ENCODE measurements at regions not wholly inside any gene's neighbourhood (a gene's known extent, or its start where the extent isn't known, plus 50 kb on each side); places are given as distances from the start of the nearest gene placed in this dataset.

DNA sequence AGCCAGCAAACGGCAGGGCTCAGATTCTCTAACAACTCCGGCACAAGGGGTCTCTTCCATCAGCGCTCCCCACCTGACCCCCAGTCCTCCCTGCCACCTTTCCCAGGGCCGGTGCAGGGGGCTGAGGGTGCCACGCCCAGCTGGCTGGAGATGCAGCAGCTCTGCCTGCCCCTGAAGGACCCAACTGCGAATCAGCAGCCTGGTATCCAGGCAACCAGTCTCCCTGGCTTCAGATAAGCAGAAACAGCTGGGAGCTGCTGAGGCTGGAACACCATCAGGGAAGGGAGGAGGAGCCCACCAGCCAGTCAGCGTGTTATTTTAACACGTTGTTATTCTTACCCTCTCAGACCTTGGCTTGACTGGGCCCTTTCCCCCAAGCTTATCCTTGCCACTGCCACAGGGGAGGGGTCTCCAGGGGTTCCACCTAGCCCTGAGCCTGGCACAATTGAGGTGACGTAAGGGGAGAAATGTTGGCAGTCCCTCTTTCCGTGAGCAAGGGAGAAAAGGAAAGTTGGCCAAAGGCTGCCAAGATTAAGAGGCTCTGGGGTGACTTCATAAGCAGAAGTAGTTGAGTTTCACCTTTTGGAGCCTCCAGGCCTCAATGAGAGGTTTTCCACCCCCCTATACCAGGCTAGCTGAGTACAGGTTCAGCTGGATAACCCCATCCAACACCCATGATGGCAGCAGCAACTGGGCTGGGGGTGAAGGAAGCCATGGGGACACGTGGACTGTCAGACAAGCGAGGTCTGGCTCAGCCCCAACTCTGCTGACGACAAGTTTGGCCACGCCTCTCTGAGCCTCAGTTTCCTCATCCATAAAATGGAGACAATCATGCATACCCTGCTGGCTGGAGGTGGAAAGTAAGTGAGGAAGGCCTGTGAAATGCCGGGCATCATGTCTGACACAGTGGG, 91.1 kb downstream of the IRF2BPL start (continued):
- TF ChIP-seq, protein P1, sequence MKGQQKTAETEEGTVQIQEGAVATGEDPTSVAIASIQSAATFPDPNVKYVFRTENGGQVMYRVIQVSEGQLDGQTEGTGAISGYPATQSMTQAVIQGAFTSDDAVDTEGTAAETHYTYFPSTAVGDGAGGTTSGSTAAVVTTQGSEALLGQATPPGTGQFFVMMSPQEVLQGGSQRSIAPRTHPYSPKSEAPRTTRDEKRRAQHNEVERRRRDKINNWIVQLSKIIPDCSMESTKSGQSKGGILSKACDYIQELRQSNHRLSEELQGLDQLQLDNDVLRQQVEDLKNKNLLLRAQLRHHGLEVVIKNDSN (IDR thresholded peaks at IDR 0.05; ENCODE audit: borderline replicate concordance, low read depth) = no peak
- TF ChIP-seq NFIC (IDR thresholded peaks at IDR 0.05; ENCODE audit: borderline replicate concordance) = peak; percentile 31; the same call in 1 of the 2 replicates
- peak; percentile 80 for TF ChIP-seq MXI1 (IDR thresholded peaks at IDR 0.05; ENCODE audit: low read depth, low read length)
- no peak for TF ChIP-seq YY1 (IDR thresholded peaks at IDR 0.05; ENCODE audit: low read depth)
- TF ChIP-seq TAF1 (IDR thresholded peaks at IDR 0.05; ENCODE audit: borderline replicate concordance, low read depth, low read length) = no peak
- TF ChIP-seq NRF1 (IDR thresholded peaks at IDR 0.05; ENCODE audit: low read depth, low read length) = no peak
- TF ChIP-seq RCOR1 (IDR thresholded peaks at IDR 0.05; ENCODE audit: low read length) = peak; percentile 75
- TF ChIP-seq TEAD4 (IDR thresholded peaks at IDR 0.05; ENCODE audit: borderline replicate concordance, insufficient read depth) = no peak
- TF ChIP-seq JUND (IDR thresholded peaks at IDR 0.05) = no peak
- TF ChIP-seq POLR2AphosphoS5 (IDR thresholded peaks at IDR 0.05; ENCODE audit: low read depth, low read length) = no peak
- TF ChIP-seq GATA2 (CRISPR knock-in tag; IDR thresholded peaks at IDR 0.05) = peak; percentile 63; the same call in 1 of the 2 replicates
- no peak for TF ChIP-seq MEF2A (IDR thresholded peaks at IDR 0.05; ENCODE audit: borderline replicate concordance, low read depth)
- no peak for TF ChIP-seq SIN3A (IDR thresholded peaks at IDR 0.05; ENCODE audit: borderline replicate concordance, low read depth, low read length)

DNA sequence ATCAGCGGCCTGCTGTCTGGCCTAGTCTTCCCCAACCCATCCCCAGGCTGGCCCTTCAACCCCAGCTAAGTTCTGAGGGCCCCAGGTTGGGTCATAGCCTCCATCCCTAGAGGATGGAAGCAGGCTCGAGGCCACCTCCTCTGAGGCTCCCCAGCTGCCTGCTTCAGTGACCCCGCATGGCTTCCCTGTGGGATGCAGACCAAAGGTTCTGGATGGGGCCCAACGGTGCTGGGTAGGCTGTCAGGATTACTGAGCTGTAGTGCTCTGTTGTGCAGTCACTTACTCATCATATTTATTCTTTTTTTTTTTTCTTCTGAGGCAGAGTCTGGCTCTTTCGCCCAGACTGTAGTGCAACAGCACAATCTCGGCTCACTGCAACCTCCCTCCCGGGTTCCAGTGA, 92.0 kb downstream of the IRF2BPL start:
- no peak for DNase-seq
- Histone ChIP-seq H3K4me1 (ENCODE audit: control insufficient read depth in 1 of 2, insufficient read depth in 2 of 2, low read depth in 1 of 2, low read length in 1 of 2) (peaks cover 23 to 50% of the 10 kb centered on the region in 2 experiments), H3K4me3 (ENCODE audit: low read depth in 2 of 2, low read length in 1 of 2) (no peak overlapping the region), H3K9ac (peak overlapping the region; percentile 38; the same call in 1 of the 2 replicates), H3K36me3 (replicated peaks in 1 of 2; ENCODE audit: control insufficient read depth in 1 of 2, insufficient read depth in 2 of 2, low read length in 1 of 2) (no peaks in the 10 kb centered on the region), H4K20me1 (ENCODE audit: insufficient read depth) (no peaks in the 10 kb centered on the region), H3F3A (replicated peaks; ENCODE audit: insufficient read depth) (peaks cover 12% of the 10 kb centered on the region), H3K27ac (ENCODE audit: low read depth in 2 of 2, low read length in 1 of 2) (peak overlapping the region; percentile 89 to 97; a peak in 3 of 4 replicates), H3K79me2 (ENCODE audit: insufficient read depth) (no peaks in the 10 kb centered on the region), H3K4me2 (peak overlapping the region; percentile 50; the same call in 1 of the 2 replicates), H3K9me3 (no peaks in the 10 kb centered on the region), H3K27me3 (ENCODE audit: insufficient read depth) (no peaks in the 10 kb centered on the region), H2AFZ (ENCODE audit: low read depth) (no peak overlapping the region), H3K9me2 (no peaks in the 10 kb centered on the region)
- POLR2A ChIA-PET = interaction anchor here (1.1 to 3.9 kb wide), 5 partner anchors 17 to 91 kb away, joined by 3 to 20 read pairs (median 4); no protein-coding TSS in a partner anchor
- WGBS (ENCODE audit: low lambda C conversion rate) = 58% methylated on average over 5 of the region's 7 CpGs
- TF ChIP-seq EZH2phosphoT487 (IDR thresholded peaks at IDR 0.05; ENCODE audit: borderline replicate concordance, low read depth) = no peak
- TF ChIP-seq GABPA (IDR thresholded peaks at IDR 0.05; ENCODE audit: low read depth) = no peak
- TF ChIP-seq RAD21 (IDR thresholded peaks at IDR 0.05; ENCODE audit: low read length) = no peak
- TF ChIP-seq, protein P1 (IDR thresholded peaks at IDR 0.05; ENCODE audit: borderline replicate concordance, low read depth) = no peak
- TF ChIP-seq SIN3A (IDR thresholded peaks at IDR 0.05; ENCODE audit: borderline replicate concordance, low read depth, low read length) = no peak
- no peak for TF ChIP-seq FOXM1 (IDR thresholded peaks at IDR 0.05; ENCODE audit: low read depth)
- CTCF ChIA-PET = interaction anchor here (0.7 to 12.2 kb wide), 8 partner anchors 11 to 117 kb away, joined by 3 to 133 read pairs (median 7); no protein-coding TSS in a partner anchor
